Keratinocyte (primary cell): ENCODE measurements at regions not wholly inside any gene's neighbourhood (a gene's known extent, or its start where the extent isn't known, plus 50 kb on each side); places are given as distances from the start of the nearest gene placed in this dataset.

ENCODE experiments used
- DNase-seq: peaks from one replicate; pipeline ENCODE4 v3.0.0-alpha.2; 2011; ENCODE audit warnings: low read depth, missing footprints, low spot score
- FAIRE-seq: peaks from 2 replicates; lab custom pipeline; 2011; peaks lifted over from hg19 to GRCh38; lab: Jason Lieb, UNC
- H2AFZ ChIP-seq: 2 replicates; pipeline ENCODE4 v1.6.0; 2012; ENCODE audit warnings: low read length, control low read depth, inconsistent platforms; ENCODE audit not compliant: control insufficient read depth
- H3K27ac ChIP-seq: 2 replicates; pipeline ENCODE4 v1.5.1; 2011; ENCODE audit warnings: low read length; ENCODE audit not compliant: control insufficient read depth, insufficient read depth
- H3K27me3 ChIP-seq: 3 replicates; pipeline ENCODE4 v1.6.0; 2011; ENCODE audit warnings: low read length; ENCODE audit not compliant: control insufficient read depth, insufficient read depth; ENCODE audit errors: extremely low read depth
- H3K36me3 ChIP-seq, 2 experiments: 2 replicates in 1 of 2; 3 replicates in 1 of 2; pipeline ENCODE4 v1.5.1; 2011; ENCODE audit warnings: low read length in 2 of 2, mild to moderate bottlenecking in 1 of 2; ENCODE audit not compliant: control insufficient read depth in 2 of 2, insufficient read depth in 2 of 2; ENCODE audit errors: extremely low read depth in 1 of 2
- H3K4me1 ChIP-seq: 3 replicates; pipeline ENCODE4 v1.5.1; 2011; ENCODE audit warnings: low read length; ENCODE audit not compliant: control insufficient read depth, insufficient read depth; ENCODE audit errors: extremely low read depth
- H3K4me2 ChIP-seq: 3 replicates; pipeline ENCODE4 v1.6.0; 2011; ENCODE audit warnings: low read depth, low read length; ENCODE audit not compliant: control insufficient read depth, insufficient read depth; ENCODE audit errors: extremely low read depth
- H3K4me3 ChIP-seq, 3 experiments: fragments of 200-600 bp in 1 of 3; sonication (generic) in 1 of 3; 2 replicates in 2 of 3; 3 replicates in 1 of 3; pipeline ENCODE4 v1.5.1; 2011 to 2016; ENCODE audit warnings: low read length in 3 of 3, mild to moderate bottlenecking in 3 of 3, control low read depth in 2 of 3, inconsistent platforms in 1 of 3, low read depth in 1 of 3, mixed read lengths in 1 of 3, mixed run types in 1 of 3, moderate library complexity in 1 of 3; ENCODE audit not compliant: control insufficient read depth in 2 of 3, insufficient read depth in 2 of 3; ENCODE audit errors: extremely low read depth in 1 of 3
- H3K79me2 ChIP-seq: 2 replicates; pipeline ENCODE4 v1.6.0; 2012; ENCODE audit warnings: low read length; ENCODE audit not compliant: control insufficient read depth, insufficient read depth
- H3K9ac ChIP-seq: 3 replicates; pipeline ENCODE4 v1.6.0; 2011; ENCODE audit warnings: low read length; ENCODE audit not compliant: control insufficient read depth, insufficient read depth; ENCODE audit errors: extremely low read depth
- H3K9me1 ChIP-seq: 3 replicates; pipeline ENCODE4 v1.6.0; 2011; ENCODE audit warnings: low read length; ENCODE audit not compliant: control insufficient read depth, insufficient read depth; ENCODE audit errors: extremely low read depth
- H3K9me3 ChIP-seq: 2 replicates; pipeline ENCODE4 v1.5.1; 2012; ENCODE audit warnings: low read depth, low read length; ENCODE audit not compliant: control insufficient read depth
- H4K20me1 ChIP-seq: 3 replicates; pipeline ENCODE4 v1.6.0; 2011; ENCODE audit warnings: low read length; ENCODE audit not compliant: control insufficient read depth, insufficient read depth; ENCODE audit errors: extremely low read depth
- CTCF ChIP-seq, 3 experiments: IDR thresholded peaks in 1 of 3; conservative IDR thresholded peaks in 1 of 3; optimal IDR thresholded peaks in 1 of 3; 2 replicates in 2 of 3; 3 replicates in 1 of 3; pipeline versions ENCODE3 to v1.5.1; 2011; ENCODE audit warnings: low read length in 3 of 3, mild to moderate bottlenecking in 3 of 3, moderate library complexity in 2 of 3, control low read depth in 1 of 3, inconsistent platforms in 1 of 3; ENCODE audit not compliant: insufficient read depth in 2 of 3; ENCODE audit errors: extremely low read depth in 1 of 3
- EZH2 ChIP-seq: IDR thresholded peaks from one replicate; pipeline ENCODE4 v1.6.1; 2012; ENCODE audit warnings: inconsistent platforms, mild to moderate bottlenecking, low read length, moderate library complexity
- dilution Hi-C: fragments of 300-500 bp; cut with MboI; formaldehyde crosslinking; loops from one replicate; pipeline ENCODE4 v1.7.0; 2020; ENCODE audit warnings: low sequenced_read_pairs; ENCODE audit not compliant: extremely low pct_ligation_motif_present

GRCh38 chr7:98728555-98728954, 111.5 kb downstream of the NPTX2 start:
- dilution Hi-C loops = no loop called here
- Histone ChIP-seq H2AFZ (no peak overlapping the region), H3K27me3 (no peaks in the 10 kb centered on the region), H3K9me3 (peaks cover 1% of the 10 kb centered on the region), H3K27ac (no peak overlapping the region), H3K4me1 (no peaks in the 10 kb centered on the region), H3K4me2 (no peak overlapping the region), H4K20me1 (no peaks in the 10 kb centered on the region), H3K79me2 (no peaks in the 10 kb centered on the region), H3K36me3 (no peaks in the 10 kb centered on the region), H3K9ac (no peak overlapping the region), H3K4me3 (no peak overlapping the region), H3K9me1 (no peaks in the 10 kb centered on the region)
- TF ChIP-seq EZH2 = no peak
- TF ChIP-seq CTCF (optimal IDR thresholded peaks at IDR 0.05 in 1 of 3, IDR thresholded peaks at IDR 0.05 in 1 of 3, conservative IDR thresholded peaks at IDR 0.05 in 1 of 3; ENCODE audit: extremely low read depth in 1 of 3, insufficient read depth in 2 of 3, low read length in 3 of 3) = no peak
- DNase-seq = no peak
- FAIRE-seq = no peak

GRCh38 chr7:98729121-98729520, 112.0 kb downstream of the NPTX2 start:
- no peaks in the 10 kb centered on the region for H4K20me1 ChIP-seq
- no peak for TF ChIP-seq CTCF (optimal IDR thresholded peaks at IDR 0.05 in 1 of 3, IDR thresholded peaks at IDR 0.05 in 1 of 3, conservative IDR thresholded peaks at IDR 0.05 in 1 of 3; ENCODE audit: extremely low read depth in 1 of 3, insufficient read depth in 2 of 3, low read length in 3 of 3)
- TF ChIP-seq EZH2 = no peak
- no peak overlapping the region for H3K4me2 ChIP-seq
- H3K27ac ChIP-seq = no peak overlapping the region
- DNase-seq (no peak), FAIRE-seq (no peak)
- no peak overlapping the region for H3K4me3 ChIP-seq
- no peaks in the 10 kb centered on the region for H3K9me1 ChIP-seq
- H2AFZ ChIP-seq = no peak overlapping the region
- no peaks in the 10 kb centered on the region for H3K4me1 ChIP-seq
- no peaks in the 10 kb centered on the region for H3K36me3 ChIP-seq
- dilution Hi-C loops = no loop called here
- peaks cover 1% of the 10 kb centered on the region for H3K9me3 ChIP-seq
- H3K79me2 ChIP-seq = no peaks in the 10 kb centered on the region
- H3K27me3 ChIP-seq = no peaks in the 10 kb centered on the region
- no peak overlapping the region for H3K9ac ChIP-seq
